NT2/D1 (cell line): ENCODE measurements at regions not wholly inside any gene's neighbourhood (a gene's known extent, or its start where the extent isn't known, plus 50 kb on each side); places are given as distances from the start of the nearest gene placed in this dataset.
A peak's percentile ranks its signal among the peaks of the same experiment; 100 is the strongest.

Experiments used
- DNase-seq: peaks from one replicate; pipeline ENCODE4 v3.0.0-alpha.2; 2011; ENCODE audit warnings: low read depth, low spot score
- H3K27me3 ChIP-seq: 2 replicates; pipeline ENCODE4 v1.6.0; 2011; ENCODE audit warnings: mild to moderate bottlenecking; ENCODE audit not compliant: insufficient read length, insufficient read depth
- H3K36me3 ChIP-seq: 2 replicates; pipeline ENCODE4 v1.6.1; 2011; ENCODE audit warnings: mild to moderate bottlenecking, low read length, mixed read lengths; ENCODE audit not compliant: insufficient read depth, insufficient read length
- H3K4me1 ChIP-seq: 2 replicates; pipeline ENCODE4 v1.5.1; 2011; ENCODE audit not compliant: insufficient read depth, insufficient read length
- H3K4me3 ChIP-seq: 2 replicates; pipeline ENCODE4 v1.5.1; 2011; ENCODE audit warnings: low read depth; ENCODE audit not compliant: insufficient read length
- H3K9ac ChIP-seq: 2 replicates; pipeline ENCODE4 v1.6.0; 2011; ENCODE audit warnings: low read depth; ENCODE audit not compliant: insufficient read length
- H3K9me3 ChIP-seq: 2 replicates; pipeline ENCODE4 v1.5.1; 2011; ENCODE audit warnings: mild to moderate bottlenecking, low read length; ENCODE audit not compliant: insufficient read depth
- SUZ12 ChIP-seq: IDR thresholded peaks from 2 replicates; pipeline ENCODE4 v1.6.1; 2011; ENCODE audit not compliant: insufficient read length, insufficient read depth; ENCODE audit errors: extremely low read depth
- YY1 ChIP-seq: IDR thresholded peaks from 2 replicates; pipeline ENCODE4 v1.6.1; 2011; ENCODE audit not compliant: insufficient read length, insufficient read depth
- ZNF274 ChIP-seq: IDR thresholded peaks from 2 replicates; pipeline ENCODE4 v1.6.1; 2011; ENCODE audit warnings: mild to moderate bottlenecking, low read depth, low read length

DNA sequence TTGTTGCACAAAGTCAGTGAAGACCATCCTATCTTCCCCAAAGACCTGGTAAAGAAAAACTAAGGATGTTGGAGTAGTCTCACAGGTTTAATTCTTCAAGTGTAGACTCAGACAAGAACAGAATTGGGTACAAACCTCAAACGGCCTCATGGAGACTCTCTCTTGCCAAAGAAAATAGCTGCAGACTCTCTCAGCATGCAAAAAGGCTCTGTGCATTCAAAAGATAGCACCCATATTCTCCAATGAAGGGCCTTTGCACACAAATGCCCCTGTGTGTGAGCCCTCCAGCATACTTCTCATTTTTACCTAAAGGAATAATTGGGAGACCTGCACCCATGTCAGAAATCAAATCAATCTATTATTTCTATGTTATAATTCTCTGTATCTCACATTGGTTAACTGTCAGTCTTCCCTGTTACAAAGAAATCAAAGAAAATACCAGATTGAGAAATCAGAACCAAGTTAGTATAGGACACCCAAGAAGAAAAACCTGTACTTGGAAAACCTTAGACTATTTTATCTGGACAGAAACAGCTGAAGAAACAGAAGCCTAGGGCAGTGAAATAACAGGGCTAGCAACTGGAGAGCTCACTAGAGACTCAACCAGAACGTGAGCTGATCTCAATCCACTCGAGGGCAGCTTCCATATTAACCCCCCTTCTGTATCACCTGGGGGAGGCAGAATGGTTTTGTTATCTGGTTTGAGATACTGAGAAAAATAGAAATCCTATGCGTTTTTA lies 134.7 kb upstream of the DNAJC10 start:
- Histone ChIP-seq H3K4me1 (no peaks in the 10 kb centered on the region), H3K9ac (no peak overlapping the region)
- no peak for DNase-seq

DNA sequence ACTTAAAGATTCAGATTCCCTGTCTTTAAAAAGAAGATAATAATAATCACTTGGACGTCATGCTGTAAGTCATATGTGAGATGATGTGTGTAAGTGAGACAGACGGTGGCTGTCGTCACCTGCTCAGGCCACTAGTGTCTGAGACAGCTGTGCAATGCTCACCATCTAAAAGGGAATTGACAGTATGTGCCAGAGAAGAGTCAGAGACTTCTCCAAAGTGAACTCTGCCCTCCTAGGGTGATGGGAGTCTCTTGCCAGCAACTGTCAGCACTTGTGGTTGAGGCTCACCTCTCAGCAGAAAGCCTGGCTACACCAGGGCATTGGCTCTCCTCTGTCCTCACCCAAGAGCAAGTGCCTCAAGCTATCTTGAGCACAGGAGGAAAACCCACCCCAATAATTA lies 131.6 kb upstream of the DNAJC10 start:
- Histone ChIP-seq H3K9me3 (no peaks in the 10 kb centered on the region), H3K27me3 (no peaks in the 10 kb centered on the region), H3K9ac (no peak overlapping the region), H3K36me3 (no peaks in the 10 kb centered on the region), H3K4me3 (no peak overlapping the region), H3K4me1 (no peaks in the 10 kb centered on the region)
- TF ChIP-seq YY1: no peak
- TF ChIP-seq ZNF274: no peak
- no peak for TF ChIP-seq SUZ12
- DNase-seq: no peak

More for the DNA sequence above, 134.7 kb upstream of the DNAJC10 start:
- no peaks in the 10 kb centered on the region for H3K27me3 ChIP-seq
- TF ChIP-seq YY1 (no peak), ZNF274 (no peak), SUZ12 (no peak)
- H3K9me3 ChIP-seq: no peaks in the 10 kb centered on the region
- no peak overlapping the region for H3K4me3 ChIP-seq
- no peaks in the 10 kb centered on the region for H3K36me3 ChIP-seq

DNA sequence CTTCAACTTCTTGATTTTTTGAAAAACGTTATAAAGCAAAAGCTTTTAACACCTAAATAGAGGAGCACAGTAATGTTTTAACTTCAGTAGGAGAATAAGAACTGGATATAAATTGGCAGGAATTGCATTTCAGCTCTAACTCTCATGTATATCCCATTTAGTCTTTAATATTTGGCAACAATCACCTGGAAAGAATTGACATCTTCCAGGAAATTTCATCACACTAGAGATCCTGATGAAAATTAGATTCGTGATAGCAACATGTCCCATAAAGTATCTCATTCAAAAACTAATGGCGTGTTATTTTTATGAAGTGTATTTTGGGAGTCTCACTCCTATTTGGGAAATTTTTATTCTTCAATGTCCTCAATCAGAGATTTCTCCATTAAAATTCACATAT lies 131.1 kb upstream of the DNAJC10 start:
- no peak overlapping the region for H3K4me3 ChIP-seq
- H3K9ac ChIP-seq: no peak overlapping the region
- H3K9me3 ChIP-seq: no peaks in the 10 kb centered on the region
- H3K36me3 ChIP-seq: no peaks in the 10 kb centered on the region
- DNase-seq: no peak
- TF ChIP-seq ZNF274 (no peak), SUZ12 (no peak)
- H3K27me3 ChIP-seq: no peaks in the 10 kb centered on the region
- no peaks in the 10 kb centered on the region for H3K4me1 ChIP-seq

DNA sequence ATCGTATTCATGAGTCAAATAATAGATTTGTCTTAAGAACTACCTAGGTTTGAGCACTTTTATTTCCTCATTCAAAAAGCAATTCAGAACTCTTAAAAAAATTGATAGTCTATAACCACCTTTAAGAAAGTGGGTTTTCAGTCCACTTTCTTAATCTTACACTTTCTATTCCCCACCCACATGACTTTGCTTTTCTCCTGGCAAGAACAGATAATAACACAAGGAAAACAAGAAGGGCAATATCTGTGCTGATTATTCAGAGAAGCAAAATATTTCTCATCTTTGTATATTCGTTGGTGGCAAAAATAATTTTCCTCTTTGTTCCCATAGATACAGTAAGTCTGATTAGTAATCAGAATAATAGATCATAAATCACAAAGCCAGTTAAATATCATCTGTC lies 130.6 kb upstream of the DNAJC10 start:
- DNase-seq: no peak
- H3K4me1 ChIP-seq: no peaks in the 10 kb centered on the region
- TF ChIP-seq SUZ12 (no peak), ZNF274 (no peak), YY1 (no peak)
- no peak overlapping the region for H3K4me3 ChIP-seq
- H3K9me3 ChIP-seq: no peaks in the 10 kb centered on the region
- H3K36me3 ChIP-seq: no peaks in the 10 kb centered on the region
- H3K27me3 ChIP-seq: no peaks in the 10 kb centered on the region
- H3K9ac ChIP-seq: no peak overlapping the region

DNA sequence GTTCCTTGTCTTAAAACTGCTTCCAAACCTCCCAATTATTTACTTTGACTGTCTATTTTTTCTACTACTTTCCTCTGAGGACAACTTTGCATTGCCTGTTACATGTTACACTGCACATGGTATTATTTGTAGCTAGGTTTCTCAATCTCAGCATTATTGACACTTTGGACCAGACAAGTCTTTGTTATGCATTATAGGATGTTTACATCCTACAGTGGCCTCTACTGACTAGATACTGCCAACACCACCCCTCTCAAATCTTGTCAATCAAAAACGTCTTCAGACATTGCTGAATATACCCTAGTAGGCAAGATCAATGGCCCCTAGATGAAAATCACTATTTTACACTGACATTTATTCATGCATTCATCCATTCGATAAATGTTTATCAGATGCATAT lies 129.6 kb upstream of the DNAJC10 start:
- no peak overlapping the region for H3K9ac ChIP-seq
- H3K36me3 ChIP-seq: no peaks in the 10 kb centered on the region
- no peaks in the 10 kb centered on the region for H3K9me3 ChIP-seq
- TF ChIP-seq ZNF274 (no peak), YY1 (no peak), SUZ12 (no peak)
- DNase-seq: no peak
- no peak overlapping the region for H3K4me3 ChIP-seq
- no peaks in the 10 kb centered on the region for H3K27me3 ChIP-seq
- H3K4me1 ChIP-seq: no peaks in the 10 kb centered on the region

DNA sequence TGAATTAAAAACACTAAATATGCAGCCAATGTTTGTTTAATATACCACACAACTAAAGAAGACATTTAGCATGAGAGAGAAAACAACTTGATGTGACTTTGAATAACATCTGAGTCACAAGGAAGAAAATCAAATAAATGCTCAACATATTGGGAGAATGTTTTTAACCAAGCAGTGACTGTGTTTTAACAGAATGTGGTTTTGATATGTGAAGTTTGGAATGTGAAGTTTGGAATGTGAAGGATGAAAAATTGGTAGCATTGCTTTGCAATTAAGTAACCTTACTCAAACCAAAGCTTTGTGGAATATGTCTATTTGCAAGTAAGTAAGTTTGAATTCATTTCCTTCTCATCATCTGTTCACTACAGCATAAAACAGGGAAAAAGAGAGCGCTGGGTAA lies 128.2 kb upstream of the DNAJC10 start:
- H3K9me3 ChIP-seq: no peaks in the 10 kb centered on the region
- H3K4me3 ChIP-seq: no peak overlapping the region
- H3K4me1 ChIP-seq: peaks cover 4% of the 10 kb centered on the region
- DNase-seq: no peak
- no peak for TF ChIP-seq YY1
- TF ChIP-seq ZNF274: no peak
- no peak for TF ChIP-seq SUZ12
- no peaks in the 10 kb centered on the region for H3K36me3 ChIP-seq
- no peaks in the 10 kb centered on the region for H3K27me3 ChIP-seq
- H3K9ac ChIP-seq: no peak overlapping the region

DNA sequence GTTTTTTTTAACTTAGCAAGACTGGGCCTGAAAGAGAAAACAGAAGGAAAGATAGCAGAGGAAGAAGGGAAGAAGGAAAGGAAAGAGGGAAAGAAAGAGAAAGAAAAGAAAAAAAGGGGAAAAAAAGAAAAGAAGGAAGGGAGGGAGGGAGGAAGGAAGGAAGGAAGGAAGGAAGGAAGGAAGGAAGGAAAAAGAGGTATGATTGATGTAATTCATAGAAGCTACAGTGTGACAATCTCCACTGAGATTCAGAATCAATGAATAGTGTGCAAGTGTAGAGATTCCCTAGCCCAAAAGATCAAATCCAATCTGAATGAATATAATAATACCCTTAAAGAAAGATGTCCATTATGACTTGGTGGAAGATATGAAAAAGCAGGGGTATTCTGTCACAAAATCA lies 126.9 kb upstream of the DNAJC10 start:
- no peak for DNase-seq
- H3K9ac ChIP-seq: no peak overlapping the region
- TF ChIP-seq YY1 (no peak), SUZ12 (no peak), ZNF274 (no peak)
- no peaks in the 10 kb centered on the region for H3K9me3 ChIP-seq
- no peaks in the 10 kb centered on the region for H3K27me3 ChIP-seq
- no peak overlapping the region for H3K4me3 ChIP-seq
- no peaks in the 10 kb centered on the region for H3K36me3 ChIP-seq
- peaks cover 4% of the 10 kb centered on the region for H3K4me1 ChIP-seq

DNA sequence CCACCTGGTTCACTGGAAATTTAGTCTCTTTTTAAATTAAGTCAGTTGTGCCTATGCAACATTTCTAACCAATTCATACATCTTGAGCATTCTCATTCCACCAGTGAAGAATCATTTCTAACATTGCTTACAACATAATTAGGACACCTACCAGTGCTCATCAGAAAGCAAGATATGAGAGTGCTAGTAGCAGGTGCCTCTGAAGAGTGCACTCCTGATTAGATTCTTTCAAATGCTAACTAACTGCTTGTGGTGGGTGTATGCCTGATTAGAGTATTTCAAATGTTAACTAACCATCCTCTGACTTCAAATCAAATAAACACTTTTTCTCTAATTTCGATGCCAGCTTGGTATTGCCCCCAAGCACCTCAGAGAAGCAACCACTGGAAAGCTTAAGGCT lies 124.3 kb upstream of the DNAJC10 start:
- Histone ChIP-seq H3K27me3 (no peaks in the 10 kb centered on the region), H3K4me1 (peaks cover 4% of the 10 kb centered on the region), H3K9ac (no peak overlapping the region), H3K9me3 (no peaks in the 10 kb centered on the region), H3K4me3 (no peak overlapping the region), H3K36me3 (no peaks in the 10 kb centered on the region)
- TF ChIP-seq YY1 (no peak), SUZ12 (no peak), ZNF274 (no peak)
- peak; percentile 16 for DNase-seq
